Naive B cell (primary cell): ENCODE measurements at regions not wholly inside any gene's neighbourhood (a gene's known extent, or its start where the extent isn't known, plus 50 kb on each side); places are given as distances from the start of the nearest gene placed in this dataset.

Experiments used
- ATAC-seq, 2 donors: fragments of 150-1000 bp; cut with Tn5 transposase; 2 replicates each; pipeline ENCODE4 v1.10.0; 2021; ENCODE audit warnings: low read depth in 2 of 2, mild to moderate bottlenecking in 2 of 2, moderate library complexity in 2 of 2
- DNase-seq: peaks from one replicate; pipeline ENCODE4 v3.0.0; 2022
- H3K27ac Mint-ChIP-seq, 6 donors: one replicate each; pipeline ENCODE4 v1.8.0; 2020 to 2022; ENCODE audit warnings: mild to moderate bottlenecking in 6 of 6, mixed read lengths in 6 of 6, moderate library complexity in 5 of 6, inconsistent platforms in 2 of 6
- H3K27me3 Mint-ChIP-seq, 3 donors: one replicate each; pipeline ENCODE4 v1.8.0; 2021 to 2022; ENCODE audit warnings: mixed read lengths in 3 of 3, mild to moderate bottlenecking in 1 of 3
- H3K36me3 Mint-ChIP-seq, 2 donors: one replicate each; pipeline ENCODE4 v1.8.0; 2020 to 2022; ENCODE audit warnings: mixed read lengths in 2 of 2, inconsistent platforms in 1 of 2, mild to moderate bottlenecking in 1 of 2
- H3K4me1 Mint-ChIP-seq, 3 donors: one replicate each; pipeline ENCODE4 v1.8.0; 2020 to 2022; ENCODE audit warnings: mixed read lengths in 3 of 3, inconsistent platforms in 1 of 3, mild to moderate bottlenecking in 1 of 3, moderate library complexity in 1 of 3
- H3K4me3 Mint-ChIP-seq, 8 donors: one replicate each; pipeline ENCODE4 v1.8.0; 2020 to 2022; ENCODE audit warnings: mild to moderate bottlenecking in 8 of 8, mixed read lengths in 8 of 8, moderate library complexity in 8 of 8, inconsistent platforms in 2 of 8
- H3K9me3 Mint-ChIP-seq, 7 donors: one replicate each; pipeline ENCODE4 v1.8.0; 2020 to 2022; ENCODE audit warnings: mixed read lengths in 7 of 7, mild to moderate bottlenecking in 5 of 7, inconsistent platforms in 2 of 7, moderate library complexity in 1 of 7

- DNase-seq, result no peak
- H3K4me3 Mint-ChIP-seq, result no peak overlapping the region
- no peaks in the 10 kb centered on the region for H3K4me1 Mint-ChIP-seq
- H3K27me3 Mint-ChIP-seq, result no peaks in the 10 kb centered on the region
- no peak for ATAC-seq
- peaks cover 5 to 14% (median 7%) of the 10 kb centered on the region in 7 donors for H3K9me3 Mint-ChIP-seq
- H3K27ac Mint-ChIP-seq, result no peak overlapping the region
- no peaks in the 10 kb centered on the region for H3K36me3 Mint-ChIP-seq
Measured at GRCh38 chr4:22986262-22986661, 293.5 kb downstream of the GBA3 start.

- H3K4me3 Mint-ChIP-seq, result no peak overlapping the region
- no peaks in the 10 kb centered on the region for H3K27me3 Mint-ChIP-seq
- no peaks in the 10 kb centered on the region for H3K4me1 Mint-ChIP-seq
- no peak for ATAC-seq
- DNase-seq, result no peak
- no peak overlapping the region for H3K27ac Mint-ChIP-seq
- H3K9me3 Mint-ChIP-seq, result peaks cover 3 to 23% (median 7%) of the 10 kb centered on the region in 7 donors
- H3K36me3 Mint-ChIP-seq, result no peaks in the 10 kb centered on the region
Measured at GRCh38 chr4:22984390-22984789, 291.7 kb downstream of the GBA3 start.

DNA sequence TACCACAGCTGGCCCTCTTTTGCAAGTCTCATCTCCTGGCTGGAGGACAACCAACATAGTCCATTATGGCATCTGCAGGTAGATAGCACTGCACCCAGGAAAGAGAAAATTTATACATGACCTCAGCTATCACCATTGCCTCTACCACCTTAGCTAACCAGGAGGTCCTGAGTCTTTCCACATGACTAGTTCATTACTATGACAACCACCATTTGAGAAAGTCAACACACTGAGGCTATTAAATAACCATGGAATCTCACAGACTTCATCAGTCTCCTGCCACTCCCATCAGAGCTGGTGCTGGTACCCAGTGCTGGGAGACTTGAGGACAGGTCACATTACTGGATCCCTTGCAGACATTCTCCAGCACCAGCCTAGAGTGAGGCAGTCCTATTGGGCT lies 285.9 kb downstream of the GBA3 start:
- Mint-ChIP-seq H3K4me3 (no peak overlapping the region), H3K9me3 (peaks cover 3 to 16% (median 6%) of the 10 kb centered on the region in 7 donors), H3K4me1 (no peaks in the 10 kb centered on the region), H3K27me3 (no peaks in the 10 kb centered on the region), H3K27ac (no peak overlapping the region), H3K36me3 (no peaks in the 10 kb centered on the region)
- no peak for ATAC-seq
- DNase-seq, result no peak

- no peak overlapping the region for H3K4me3 Mint-ChIP-seq
- peaks cover 5 to 24% (median 11%) of the 10 kb centered on the region in 7 donors for H3K9me3 Mint-ChIP-seq
- no peaks in the 10 kb centered on the region for H3K4me1 Mint-ChIP-seq
- no peak overlapping the region for H3K27ac Mint-ChIP-seq
- H3K36me3 Mint-ChIP-seq, result no peaks in the 10 kb centered on the region
- DNase-seq, result no peak
- H3K27me3 Mint-ChIP-seq, result no peaks in the 10 kb centered on the region
- ATAC-seq, result no peak
Measured at GRCh38 chr4:22970665-22971064, 277.9 kb downstream of the GBA3 start.

DNA sequence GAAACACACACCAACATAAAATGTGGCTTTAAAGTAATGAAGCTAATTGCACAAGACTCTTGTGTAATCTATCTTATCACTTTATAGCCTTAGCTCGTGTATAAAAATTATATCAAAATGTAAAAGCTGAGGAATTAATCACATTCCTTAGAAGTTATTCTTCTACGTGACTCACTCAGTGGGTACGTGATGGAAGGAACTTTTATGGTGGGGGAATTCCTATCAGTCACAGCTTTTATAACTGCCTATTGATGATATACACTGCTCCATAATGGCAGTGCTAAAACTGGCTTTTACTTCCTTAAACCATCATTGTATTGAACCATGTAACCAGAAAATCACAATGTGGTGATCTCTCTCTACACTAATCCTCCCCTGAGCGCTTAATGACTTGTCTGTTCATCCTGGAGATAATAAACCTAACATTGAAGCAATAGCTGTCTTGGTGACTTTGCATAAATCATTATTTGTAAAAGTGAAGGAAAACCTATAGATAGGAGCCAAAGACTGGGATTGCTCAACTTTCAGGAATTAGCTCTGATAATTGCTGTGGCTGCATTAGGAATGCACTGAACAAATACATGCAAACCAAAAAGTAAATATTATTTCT lies 276.7 kb downstream of the GBA3 start:
- Mint-ChIP-seq H3K27me3 (no peaks in the 10 kb centered on the region), H3K9me3 (peaks cover 5 to 24% (median 9%) of the 10 kb centered on the region in 7 donors), H3K4me1 (no peaks in the 10 kb centered on the region), H3K4me3 (no peak overlapping the region), H3K36me3 (no peaks in the 10 kb centered on the region), H3K27ac (no peak overlapping the region)
- ATAC-seq (no peak), DNase-seq (no peak)

DNA sequence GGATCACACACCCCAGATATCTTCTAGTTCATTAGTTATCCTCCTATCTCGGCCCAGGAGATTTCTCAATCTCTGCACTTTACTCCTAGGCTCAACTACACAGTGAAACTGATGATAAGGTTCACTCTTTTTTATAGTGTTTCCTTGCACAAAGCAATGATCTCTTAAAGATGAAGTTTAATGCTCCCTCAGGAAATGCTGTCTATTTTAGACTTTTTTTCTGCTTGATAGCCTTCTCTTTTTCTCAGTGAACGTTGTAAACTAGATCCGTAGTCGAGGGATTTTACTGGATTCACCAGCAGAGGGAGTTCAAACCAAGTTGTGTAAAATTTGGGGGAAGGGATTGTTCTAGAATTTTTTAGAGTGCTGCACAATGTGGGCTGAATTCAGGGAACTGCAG lies 269.6 kb downstream of the GBA3 start:
- no peaks in the 10 kb centered on the region for H3K36me3 Mint-ChIP-seq
- H3K27me3 Mint-ChIP-seq, result no peaks in the 10 kb centered on the region
- ATAC-seq, result no peak
- DNase-seq, result no peak
- peaks cover 0 to 17% (median 3%) of the 10 kb centered on the region in 7 donors for H3K9me3 Mint-ChIP-seq
- H3K27ac Mint-ChIP-seq, result no peak overlapping the region
- no peak overlapping the region for H3K4me3 Mint-ChIP-seq
- H3K4me1 Mint-ChIP-seq, result no peaks in the 10 kb centered on the region

- H3K4me1 Mint-ChIP-seq, result no peaks in the 10 kb centered on the region
- H3K4me3 Mint-ChIP-seq, result no peak overlapping the region
- ATAC-seq, result no peak
- peaks cover 0 to 17% (median 3%) of the 10 kb centered on the region in 7 donors for H3K9me3 Mint-ChIP-seq
- no peak overlapping the region for H3K27ac Mint-ChIP-seq
- no peak for DNase-seq
- H3K27me3 Mint-ChIP-seq, result no peaks in the 10 kb centered on the region
- no peaks in the 10 kb centered on the region for H3K36me3 Mint-ChIP-seq
Measured at GRCh38 chr4:22959483-22959882, 266.7 kb downstream of the GBA3 start.

- ATAC-seq (no peak), DNase-seq (no peak)
- Mint-ChIP-seq H3K36me3 (no peaks in the 10 kb centered on the region), H3K27ac (no peak overlapping the region), H3K4me3 (no peak overlapping the region), H3K4me1 (no peaks in the 10 kb centered on the region), H3K27me3 (no peaks in the 10 kb centered on the region), H3K9me3 (peaks cover 0 to 11% (median 0%) of the 10 kb centered on the region in 7 donors)
Measured at GRCh38 chr4:22957774-22958309, 265.1 kb downstream of the GBA3 start.

DNA sequence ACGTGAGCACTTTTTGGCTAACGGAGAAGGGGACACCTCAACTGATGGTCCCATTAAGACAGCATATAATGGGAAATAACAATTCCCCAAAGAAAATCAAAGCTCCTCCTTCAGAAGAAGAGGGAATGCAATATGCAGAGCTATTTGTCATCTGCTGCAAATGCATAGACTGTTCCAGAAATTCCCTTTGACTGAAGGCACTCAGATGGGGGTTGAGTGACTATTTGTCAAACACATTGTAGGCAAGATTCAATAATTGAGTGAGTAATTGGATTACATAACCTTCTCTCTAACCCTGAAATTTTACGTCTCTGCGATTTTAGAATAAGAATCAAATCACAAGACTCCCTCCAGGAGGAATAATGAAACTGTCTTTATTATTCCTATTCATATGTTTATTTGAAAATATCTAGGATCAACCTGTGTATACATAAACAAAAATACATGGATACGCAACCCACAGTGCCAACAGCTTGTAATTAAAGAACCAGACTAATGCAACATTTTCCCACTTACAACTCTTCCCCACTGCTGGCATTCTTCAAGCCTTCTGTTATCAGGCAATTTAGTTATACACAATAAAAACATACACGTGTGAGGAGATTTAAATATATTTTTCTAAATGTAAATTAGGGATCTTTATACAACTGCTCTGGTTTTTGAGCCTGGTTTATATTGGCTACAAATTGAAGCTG lies 256.6 kb downstream of the GBA3 start:
- ATAC-seq (no peak), DNase-seq (no peak)
- Mint-ChIP-seq H3K4me3 (no peak overlapping the region), H3K36me3 (no peaks in the 10 kb centered on the region), H3K4me1 (no peaks in the 10 kb centered on the region), H3K9me3 (peaks cover 0 to 7% (median 4%) of the 10 kb centered on the region in 7 donors), H3K27ac (no peak overlapping the region), H3K27me3 (peaks cover 0 to 3% (median 0%) of the 10 kb centered on the region in 3 donors)

DNA sequence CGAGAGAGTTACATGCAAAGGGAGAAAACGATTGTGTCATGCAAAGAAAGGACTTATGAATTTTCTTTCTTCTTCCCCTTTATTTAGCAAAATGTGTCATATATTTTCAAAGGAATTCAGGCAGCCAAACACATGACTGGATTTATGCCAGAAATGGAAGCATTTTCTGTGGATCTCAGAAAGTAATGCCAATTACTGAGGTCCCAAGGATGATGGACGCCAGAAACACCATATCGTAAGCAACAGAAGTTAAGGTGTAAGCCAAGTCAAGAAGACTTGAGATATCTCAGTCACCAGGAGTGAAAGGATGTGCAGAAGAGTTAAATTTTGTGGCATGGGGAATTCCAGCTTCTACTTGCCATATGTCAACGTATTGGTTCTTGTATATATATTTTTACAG lies 255.1 kb downstream of the GBA3 start:
- Mint-ChIP-seq H3K4me1 (no peaks in the 10 kb centered on the region), H3K36me3 (no peaks in the 10 kb centered on the region), H3K4me3 (no peak overlapping the region), H3K9me3 (peaks cover 0 to 11% (median 4%) of the 10 kb centered on the region in 7 donors), H3K27me3 (peaks cover 0 to 3% (median 0%) of the 10 kb centered on the region in 3 donors), H3K27ac (no peak overlapping the region)
- no peak for DNase-seq
- ATAC-seq, result no peak

GRCh38 chr4:22942920-22943559 lies 250.3 kb downstream of the GBA3 start:
- Mint-ChIP-seq H3K9me3 (peaks cover 0 to 14% (median 5%) of the 10 kb centered on the region in 7 donors), H3K4me1 (no peaks in the 10 kb centered on the region), H3K27me3 (peaks cover 0 to 3% (median 0%) of the 10 kb centered on the region in 3 donors), H3K36me3 (no peaks in the 10 kb centered on the region), H3K27ac (no peak overlapping the region), H3K4me3 (no peak overlapping the region)
- no peak for DNase-seq
- no peak for ATAC-seq

GRCh38 chr4:22941688-22942375 lies 249.1 kb downstream of the GBA3 start:
- no peak for ATAC-seq
- DNase-seq, result no peak
- Mint-ChIP-seq H3K4me1 (no peaks in the 10 kb centered on the region), H3K36me3 (no peaks in the 10 kb centered on the region), H3K9me3 (peaks cover 0 to 14% (median 4%) of the 10 kb centered on the region in 7 donors), H3K4me3 (no peak overlapping the region), H3K27me3 (no peaks in the 10 kb centered on the region), H3K27ac (no peak overlapping the region)

GRCh38 chr4:22932326-22932725 lies 239.6 kb downstream of the GBA3 start:
- Mint-ChIP-seq H3K4me1 (no peaks in the 10 kb centered on the region), H3K27ac (no peak overlapping the region), H3K4me3 (no peak overlapping the region), H3K9me3 (peaks cover 0 to 12% (median 3%) of the 10 kb centered on the region in 7 donors), H3K27me3 (no peaks in the 10 kb centered on the region), H3K36me3 (no peaks in the 10 kb centered on the region)
- no peak for ATAC-seq
- DNase-seq, result no peak
